ENCODE measurements at regions not wholly inside any gene's neighbourhood (a gene's known extent, or its start where the extent isn't known, plus 50 kb on each side); places are given as distances from the start of the nearest gene placed in this dataset.
A peak's percentile ranks its signal among the peaks of the same experiment; 100 is the strongest.

DNA sequence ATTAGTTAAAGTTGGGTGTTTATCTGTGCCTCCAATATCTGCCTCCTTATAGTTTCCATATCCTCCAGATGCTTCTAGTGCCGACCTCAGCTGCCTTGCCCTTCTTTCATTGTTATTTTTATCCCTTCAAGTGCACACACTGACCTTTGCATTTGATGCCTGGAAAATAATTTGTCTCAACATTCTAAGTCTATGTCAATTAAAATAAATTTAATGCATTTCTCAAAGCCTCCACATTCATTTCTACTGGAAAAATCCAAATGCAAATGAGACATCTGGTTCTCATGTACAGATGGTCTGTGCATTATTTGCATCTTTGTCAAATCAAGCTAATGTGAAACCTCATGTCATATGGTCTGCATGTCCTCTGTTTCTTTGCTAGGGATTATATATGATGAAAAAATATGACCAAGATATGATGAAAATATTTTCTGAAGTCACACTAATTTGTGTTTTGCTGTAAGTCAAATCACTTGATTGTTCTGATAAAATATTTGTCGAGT lies 61.4 kb downstream of the TMEM100 start:
- DNase-seq (ENCODE audit: low spot score in 2 of 2): no peak
- Histone ChIP-seq H3K27ac (no peak overlapping the region), H3K4me1 (no peaks in the 10 kb centered on the region), H3K36me3 (no peaks in the 10 kb centered on the region), H3K4me3 (no peak overlapping the region), H3K9me3 (no peaks in the 10 kb centered on the region), H3K27me3 (no peaks in the 10 kb centered on the region)
- no peak for TF ChIP-seq POLR2A (IDR thresholded peaks at IDR 0.05)
- no peak for TF ChIP-seq POLR2AphosphoS5 (IDR thresholded peaks at IDR 0.05)
- TF ChIP-seq, protein P1, sequence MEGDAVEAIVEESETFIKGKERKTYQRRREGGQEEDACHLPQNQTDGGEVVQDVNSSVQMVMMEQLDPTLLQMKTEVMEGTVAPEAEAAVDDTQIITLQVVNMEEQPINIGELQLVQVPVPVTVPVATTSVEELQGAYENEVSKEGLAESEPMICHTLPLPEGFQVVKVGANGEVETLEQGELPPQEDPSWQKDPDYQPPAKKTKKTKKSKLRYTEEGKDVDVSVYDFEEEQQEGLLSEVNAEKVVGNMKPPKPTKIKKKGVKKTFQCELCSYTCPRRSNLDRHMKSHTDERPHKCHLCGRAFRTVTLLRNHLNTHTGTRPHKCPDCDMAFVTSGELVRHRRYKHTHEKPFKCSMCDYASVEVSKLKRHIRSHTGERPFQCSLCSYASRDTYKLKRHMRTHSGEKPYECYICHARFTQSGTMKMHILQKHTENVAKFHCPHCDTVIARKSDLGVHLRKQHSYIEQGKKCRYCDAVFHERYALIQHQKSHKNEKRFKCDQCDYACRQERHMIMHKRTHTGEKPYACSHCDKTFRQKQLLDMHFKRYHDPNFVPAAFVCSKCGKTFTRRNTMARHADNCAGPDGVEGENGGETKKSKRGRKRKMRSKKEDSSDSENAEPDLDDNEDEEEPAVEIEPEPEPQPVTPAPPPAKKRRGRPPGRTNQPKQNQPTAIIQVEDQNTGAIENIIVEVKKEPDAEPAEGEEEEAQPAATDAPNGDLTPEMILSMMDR (IDR thresholded peaks at IDR 0.05): no peak
- intact Hi-C loops (cut with DNase I; ENCODE audit: low total_unique reads): no loop called here

DNA sequence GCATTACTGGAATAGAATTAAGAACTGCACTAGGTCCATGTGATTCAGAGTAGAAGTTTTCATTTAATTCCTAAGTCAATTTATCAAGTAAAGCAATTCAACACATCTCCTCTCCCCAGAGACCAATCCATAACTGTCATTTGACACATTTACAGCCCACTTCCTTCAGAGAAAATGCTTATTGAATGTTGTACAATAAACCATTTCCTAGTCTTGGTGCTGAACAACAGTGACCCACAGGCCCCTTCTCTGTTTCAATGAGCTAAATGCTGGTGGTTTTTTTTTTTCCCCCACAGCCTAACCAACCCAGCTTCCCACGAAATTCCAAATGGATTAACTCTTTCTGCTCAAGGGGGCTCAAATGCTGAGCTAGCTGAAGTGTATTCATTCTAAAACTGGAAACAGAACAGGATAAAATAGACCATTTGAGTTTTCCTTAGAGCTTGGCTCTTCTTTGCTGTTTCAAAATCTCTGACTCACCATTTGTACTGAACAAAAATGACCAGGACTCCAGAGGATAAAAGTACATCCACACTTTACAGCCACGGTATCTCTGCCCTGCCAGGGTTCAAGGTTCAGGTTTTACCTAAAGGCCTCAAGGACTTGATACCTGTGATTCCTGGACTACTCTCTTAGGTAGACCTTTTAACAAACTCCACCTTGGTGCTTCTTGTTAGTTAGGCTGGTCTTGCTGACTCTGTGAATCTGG lies 62.3 kb downstream of the TMEM100 start:
- no peaks in the 10 kb centered on the region for H3K27me3 ChIP-seq
- peak overlapping the region; percentile 17 to 62 for H3K27ac ChIP-seq
- intact Hi-C loops (cut with DNase I; ENCODE audit: low total_unique reads): no loop called here
- H3K4me3 ChIP-seq: no peak overlapping the region
- H3K9me3 ChIP-seq: no peaks in the 10 kb centered on the region
- H3K4me1 ChIP-seq: no peaks in the 10 kb centered on the region
- DNase-seq (ENCODE audit: low spot score in 2 of 2): no peak
- TF ChIP-seq, protein P1 (IDR thresholded peaks at IDR 0.05): no peak
- TF ChIP-seq POLR2AphosphoS5 (IDR thresholded peaks at IDR 0.05): no peak
- TF ChIP-seq POLR2A (IDR thresholded peaks at IDR 0.05): no peak
- no peaks in the 10 kb centered on the region for H3K36me3 ChIP-seq

DNA sequence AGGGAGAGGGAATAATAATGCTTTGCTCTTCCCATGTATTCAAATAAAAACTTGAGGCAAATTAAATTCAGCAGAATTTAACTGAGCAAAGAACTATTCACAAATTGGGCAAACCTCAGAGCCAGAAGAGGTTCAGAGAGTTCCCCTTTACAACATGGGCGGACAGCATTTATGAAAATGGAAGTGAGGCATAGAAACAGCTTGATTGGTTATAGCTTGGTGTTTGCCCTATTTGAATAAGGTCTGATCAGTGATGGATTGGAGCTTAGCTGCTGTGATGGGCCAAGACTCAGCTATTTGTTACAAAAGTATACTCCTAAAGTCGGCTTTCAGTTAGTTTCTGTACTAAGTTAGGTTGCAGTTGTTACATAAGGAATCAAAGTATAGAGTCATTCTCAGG lies 63.0 kb downstream of the TMEM100 start:
- H3K4me3 ChIP-seq: no peak overlapping the region
- peak overlapping the region; percentile 17 to 62 for H3K27ac ChIP-seq
- no peaks in the 10 kb centered on the region for H3K4me1 ChIP-seq
- TF ChIP-seq POLR2AphosphoS5 (IDR thresholded peaks at IDR 0.05) (no peak), POLR2A (IDR thresholded peaks at IDR 0.05) (no peak)
- TF ChIP-seq, protein P1 (IDR thresholded peaks at IDR 0.05): no peak
- no peaks in the 10 kb centered on the region for H3K27me3 ChIP-seq
- no peaks in the 10 kb centered on the region for H3K9me3 ChIP-seq
- intact Hi-C loops (cut with DNase I; ENCODE audit: low total_unique reads): loop anchor here (5.0 kb wide), 1 partner anchor 38 kb away; no protein-coding TSS in a partner anchor
- no peak for DNase-seq (ENCODE audit: low spot score in 2 of 2)
- no peaks in the 10 kb centered on the region for H3K36me3 ChIP-seq

DNA sequence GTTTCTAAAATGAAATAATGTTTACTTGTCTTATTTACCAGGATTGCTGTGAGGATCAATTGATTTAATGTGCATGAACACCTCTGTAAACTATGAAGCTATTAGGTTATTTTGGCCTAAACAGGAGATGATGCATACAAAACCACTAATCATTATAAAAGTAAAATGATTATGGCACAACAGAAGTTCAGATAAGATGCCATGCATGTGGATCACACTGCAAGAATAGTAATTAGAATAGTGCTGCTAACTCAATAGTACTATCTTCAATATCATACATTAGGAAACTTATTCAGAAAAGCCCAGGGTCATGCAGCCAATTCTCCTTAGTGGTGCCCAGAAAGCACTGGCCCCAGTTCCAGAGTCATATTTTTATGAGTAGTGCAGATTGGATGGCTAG lies 66.9 kb downstream of the TMEM100 start:
- no peaks in the 10 kb centered on the region for H3K9me3 ChIP-seq
- no peak overlapping the region for H3K27ac ChIP-seq
- intact Hi-C loops (cut with DNase I; ENCODE audit: low total_unique reads): loop anchor here (5.0 kb wide), 1 partner anchor 42 kb away; no protein-coding TSS in a partner anchor
- H3K27me3 ChIP-seq: no peaks in the 10 kb centered on the region
- H3K36me3 ChIP-seq: no peaks in the 10 kb centered on the region
- H3K4me3 ChIP-seq: no peak overlapping the region
- H3K4me1 ChIP-seq: no peaks in the 10 kb centered on the region
- DNase-seq (ENCODE audit: low spot score in 2 of 2): no peak
- no peak for TF ChIP-seq POLR2A (IDR thresholded peaks at IDR 0.05)
- no peak for TF ChIP-seq POLR2AphosphoS5 (IDR thresholded peaks at IDR 0.05)
- TF ChIP-seq, protein P1 (IDR thresholded peaks at IDR 0.05): no peak

DNA sequence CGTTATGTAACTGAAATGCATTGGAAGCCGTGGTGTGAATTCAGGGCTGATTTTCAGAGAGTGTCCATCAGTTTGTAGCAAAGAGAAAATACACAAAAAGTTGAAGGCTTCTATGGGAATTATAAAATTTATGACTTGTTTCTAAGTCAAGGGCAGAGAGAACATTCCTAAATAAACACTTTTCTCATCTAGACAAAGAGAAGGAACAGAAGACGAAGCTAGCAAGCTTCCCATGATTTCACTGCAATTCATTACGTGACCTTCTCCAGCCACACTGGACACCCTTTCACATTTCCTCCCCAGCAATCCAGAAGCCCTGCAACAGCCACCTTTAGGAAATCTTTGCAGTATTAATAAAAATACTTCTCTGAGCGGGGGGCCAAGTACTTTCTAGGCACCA lies 67.8 kb downstream of the TMEM100 start:
- Histone ChIP-seq H3K4me3 (no peak overlapping the region), H3K9me3 (no peaks in the 10 kb centered on the region), H3K27me3 (no peaks in the 10 kb centered on the region), H3K4me1 (no peaks in the 10 kb centered on the region), H3K27ac (no peak overlapping the region), H3K36me3 (no peaks in the 10 kb centered on the region)
- DNase-seq (ENCODE audit: low spot score in 2 of 2): no peak
- intact Hi-C loops (cut with DNase I; ENCODE audit: low total_unique reads): loop anchor here (5.0 kb wide), 1 partner anchor 42 kb away; no protein-coding TSS in a partner anchor
- TF ChIP-seq POLR2A (IDR thresholded peaks at IDR 0.05): no peak

Data from breast epithelium (tissue), 4 donors.